Astrocyte of the cerebellum (primary cell): ENCODE measurements at regions not wholly inside any gene's neighbourhood (a gene's known extent, or its start where the extent isn't known, plus 50 kb on each side); places are given as distances from the start of the nearest gene placed in this dataset.
A peak's percentile ranks its signal among the peaks of the same experiment; 100 is the strongest.

Source experiments
- DNase-seq: peaks from one replicate; pipeline ENCODE4 v3.0.0-alpha.2; 2011; ENCODE audit warnings: low read depth
- H3K4me3 ChIP-seq: 2 replicates; pipeline ENCODE4 v1.5.1; 2011; ENCODE audit warnings: mild to moderate bottlenecking, low read depth, low read length, moderate library complexity
- CTCF ChIP-seq: IDR thresholded peaks from 2 replicates; pipeline ENCODE4 v1.5.1; 2012; ENCODE audit warnings: low read length, low read depth, moderate library complexity, mild to moderate bottlenecking; ENCODE audit errors: missing control alignments
- in situ Hi-C: cut with HindIII; loops from 2 replicates; pipeline ENCODE4 v1.10.0; 2017; ENCODE audit warnings: low sequenced_read_pairs

GRCh38 chr20:22423190-22423832 lies 161.1 kb downstream of the FOXA2 start:
- H3K4me3 ChIP-seq, result no peak overlapping the region
- TF ChIP-seq CTCF, result no peak
- DNase-seq, result no peak
- in situ Hi-C loops, result no loop called here

- H3K4me3 ChIP-seq, result no peak overlapping the region
- DNase-seq, result no peak
- TF ChIP-seq CTCF, result no peak
- in situ Hi-C loops, result no loop called here
Measured at GRCh38 chr20:22420116-22420598, 164.2 kb downstream of the FOXA2 start.

- in situ Hi-C loops, result no loop called here
- no peak for DNase-seq
- no peak overlapping the region for H3K4me3 ChIP-seq
- TF ChIP-seq CTCF, result no peak
Measured at GRCh38 chr20:22418738-22419137, 165.6 kb downstream of the FOXA2 start.

GRCh38 chr20:22414305-22414742 lies 170.0 kb downstream of the FOXA2 start:
- in situ Hi-C loops, result no loop called here
- no peak for DNase-seq
- TF ChIP-seq CTCF, result no peak
- H3K4me3 ChIP-seq, result no peak overlapping the region

GRCh38 chr20:22412977-22413868 lies 171.1 kb downstream of the FOXA2 start:
- TF ChIP-seq CTCF, result no peak
- H3K4me3 ChIP-seq, result no peak overlapping the region
- in situ Hi-C loops, result no loop called here
- no peak for DNase-seq

- no peak for TF ChIP-seq CTCF
- H3K4me3 ChIP-seq, result no peak overlapping the region
- in situ Hi-C loops, result no loop called here
- peak; percentile 84 for DNase-seq
Measured at GRCh38 chr20:22411627-22412450, 172.5 kb downstream of the FOXA2 start.
